HG02870 (cell line): ENCODE measurements at regions not wholly inside any gene's neighbourhood (a gene's known extent, or its start where the extent isn't known, plus 50 kb on each side); places are given as distances from the start of the nearest gene placed in this dataset.
"Not testable (repeated sequence)": the region's sequence is repeated elsewhere in the genome, so short reads cannot be mapped to it uniquely, and the experiment has no call there.

Experiments
- ATAC-seq: cut with Tn5 transposase; IDR thresholded peaks from one replicate; pipeline ENCODE4 v1.9.1; 2021; ENCODE audit warnings: mild to moderate bottlenecking, moderate library complexity; ENCODE audit not compliant: unreplicated experiment

- ATAC-seq: no peak
Measured at GRCh38 chr6:120852293-120852849, 481.9 kb downstream of the TBC1D32 start.

- no peak for ATAC-seq
Measured at GRCh38 chr6:120826253-120826652, 508.0 kb downstream of the TBC1D32 start.

- no peak for ATAC-seq
Measured at GRCh38 chr6:120816794-120817193, 517.5 kb downstream of the TBC1D32 start.

GRCh38 chr6:120805276-120805675 is 529.0 kb downstream of the TBC1D32 start:
- no peak for ATAC-seq

GRCh38 chr6:120804612-120805011 is 529.7 kb downstream of the TBC1D32 start:
- ATAC-seq: no peak

- ATAC-seq: no peak
Measured at GRCh38 chr6:120786682-120787081, 547.6 kb downstream of the TBC1D32 start.

GRCh38 chr6:120786256-120786655 is 548.0 kb downstream of the TBC1D32 start:
- ATAC-seq: no peak

GRCh38 chr6:120785459-120786086 is 548.7 kb downstream of the TBC1D32 start:
- ATAC-seq: no peak

- ATAC-seq: no peak
Measured at GRCh38 chr6:120779441-120779840, 554.8 kb downstream of the TBC1D32 start.

GRCh38 chr6:120775698-120776097 is 558.6 kb downstream of the TBC1D32 start:
- no peak for ATAC-seq

GRCh38 chr6:120774275-120774674 is 560.0 kb downstream of the TBC1D32 start:
- no peak for ATAC-seq

GRCh38 chr6:120771019-120771418 is 563.3 kb downstream of the TBC1D32 start:
- ATAC-seq: no peak

- no peak for ATAC-seq
Measured at GRCh38 chr6:120764312-120764711, 570.0 kb downstream of the TBC1D32 start.

- no peak for ATAC-seq
Measured at GRCh38 chr6:120759570-120759969, 574.7 kb downstream of the TBC1D32 start.

GRCh38 chr6:120748574-120748973 is 585.7 kb downstream of the TBC1D32 start:
- ATAC-seq: not testable (repeated sequence)

- no peak for ATAC-seq
Measured at GRCh38 chr6:120736740-120737139, 597.5 kb downstream of the TBC1D32 start.

GRCh38 chr6:120735641-120736040 is 598.6 kb downstream of the TBC1D32 start:
- ATAC-seq: no peak

GRCh38 chr6:120711255-120711654 is 623.0 kb downstream of the TBC1D32 start:
- ATAC-seq: no peak

- ATAC-seq: no peak
Measured at GRCh38 chr6:120700001-120700400, 634.3 kb downstream of the TBC1D32 start.

- no peak for ATAC-seq
Measured at GRCh38 chr6:120686492-120686891, 647.8 kb downstream of the TBC1D32 start.

GRCh38 chr6:120682145-120682544 is 652.1 kb downstream of the TBC1D32 start:
- ATAC-seq: no peak

- no peak for ATAC-seq
Measured at GRCh38 chr6:120681204-120681603, 653.1 kb downstream of the TBC1D32 start.

GRCh38 chr6:120675886-120676285 is 658.4 kb downstream of the TBC1D32 start:
- ATAC-seq: no peak
